HuH-7 (cell line): ENCODE measurements at regions not wholly inside any gene's neighbourhood (a gene's known extent, or its start where the extent isn't known, plus 50 kb on each side); places are given as distances from the start of the nearest gene placed in this dataset.

Source experiments
- DNase-seq: peaks from one replicate; pipeline ENCODE4 v3.0.0; 2011; ENCODE audit warnings: low spot score

GRCh38 chr12:14279845-14280244 is 85.6 kb upstream of the ATF7IP start:
- no peak for DNase-seq

GRCh38 chr12:14280921-14281320 is 84.6 kb upstream of the ATF7IP start:
- DNase-seq: no peak

GRCh38 chr12:14281539-14281938 is 83.9 kb upstream of the ATF7IP start:
- DNase-seq: no peak

GRCh38 chr12:14283489-14284144 is 81.9 kb upstream of the ATF7IP start:
- DNase-seq: peak; percentile 44

- peak; percentile 39 for DNase-seq
Measured at GRCh38 chr12:14284184-14284722, 81.2 kb upstream of the ATF7IP start.

- DNase-seq: no peak
Measured at GRCh38 chr12:14289601-14290000, 75.9 kb upstream of the ATF7IP start.

- no peak for DNase-seq
Measured at GRCh38 chr12:14290951-14291350, 74.5 kb upstream of the ATF7IP start.

GRCh38 chr12:14303661-14304155 is 61.8 kb upstream of the ATF7IP start:
- DNase-seq: no peak

GRCh38 chr12:14307004-14307403 is 58.5 kb upstream of the ATF7IP start:
- no peak for DNase-seq

GRCh38 chr12:14308516-14308915 is 57.0 kb upstream of the ATF7IP start:
- no peak for DNase-seq

GRCh38 chr12:14310866-14311265 is 54.6 kb upstream of the ATF7IP start:
- DNase-seq: no peak

GRCh38 chr12:14313379-14314138 is 51.9 kb upstream of the ATF7IP start:
- DNase-seq: no peak

- no peak for DNase-seq
Measured at GRCh38 chr12:14314801-14315200, 50.7 kb upstream of the ATF7IP start.

GRCh38 chr12:14315501-14315900 is 50.0 kb upstream of the ATF7IP start:
- no peak for DNase-seq
